Hematopoietic multipotent progenitor cell treated with erythropoietin and hydrocortisone succinate and interleukin-3 and kit ligand, for 17 days (in vitro differentiated cells): ENCODE measurements at regions not wholly inside any gene's neighbourhood (a gene's known extent, or its start where the extent isn't known, plus 50 kb on each side); places are given as distances from the start of the nearest gene placed in this dataset.

Source experiments
- DNase-seq: peaks from one replicate; pipeline ENCODE4 v3.0.0-alpha.2; 2015; ENCODE audit warnings: low spot score

- DNase-seq, result no peak
Observed at GRCh38 chr6:105648276-105648675, 245.4 kb upstream of the PREP start.

DNA sequence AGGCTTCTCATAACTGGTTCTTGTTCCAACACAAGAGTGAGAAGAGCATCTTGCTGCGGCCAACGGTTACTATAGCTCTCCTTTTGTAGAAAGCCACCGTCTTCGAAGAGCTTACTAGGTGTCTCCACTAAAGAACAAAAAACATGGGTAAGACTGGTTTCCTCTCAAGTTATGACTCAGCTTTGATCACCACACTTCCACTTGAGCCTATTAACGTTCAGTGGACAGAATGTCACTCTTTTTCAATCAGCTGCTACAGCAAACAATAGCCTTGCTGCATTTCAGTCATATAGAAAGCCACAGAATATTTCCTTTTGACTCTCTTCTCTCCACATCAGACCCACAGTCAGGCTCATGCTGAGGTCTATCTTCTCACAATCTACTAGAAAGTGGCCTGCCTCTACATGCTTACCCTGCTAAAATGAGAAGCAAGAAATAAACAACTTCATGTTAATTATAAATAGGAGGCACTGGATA lies 243.5 kb upstream of the PREP start:
- no peak for DNase-seq

GRCh38 chr6:105645958-105646357 lies 243.1 kb upstream of the PREP start:
- no peak for DNase-seq

DNA sequence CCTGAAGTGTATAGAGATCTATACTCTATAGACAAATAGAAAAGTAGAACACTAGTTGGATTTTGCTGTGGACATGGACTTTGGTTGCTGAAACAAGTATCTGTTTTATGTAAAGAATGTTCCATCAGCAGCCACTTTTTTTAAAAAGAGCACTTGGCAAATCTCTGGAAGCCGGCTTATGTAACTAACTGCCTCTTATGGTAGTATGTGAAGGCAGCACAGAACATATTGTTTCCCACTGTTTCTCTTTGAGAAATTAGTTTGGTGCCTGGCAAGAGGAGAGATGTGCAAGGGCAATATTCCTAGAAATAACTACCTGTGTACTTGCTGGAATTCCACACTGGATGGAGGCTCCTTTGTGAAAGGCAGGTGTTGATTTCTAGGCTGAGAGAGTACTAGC lies 242.3 kb upstream of the PREP start:
- DNase-seq, result no peak

DNA sequence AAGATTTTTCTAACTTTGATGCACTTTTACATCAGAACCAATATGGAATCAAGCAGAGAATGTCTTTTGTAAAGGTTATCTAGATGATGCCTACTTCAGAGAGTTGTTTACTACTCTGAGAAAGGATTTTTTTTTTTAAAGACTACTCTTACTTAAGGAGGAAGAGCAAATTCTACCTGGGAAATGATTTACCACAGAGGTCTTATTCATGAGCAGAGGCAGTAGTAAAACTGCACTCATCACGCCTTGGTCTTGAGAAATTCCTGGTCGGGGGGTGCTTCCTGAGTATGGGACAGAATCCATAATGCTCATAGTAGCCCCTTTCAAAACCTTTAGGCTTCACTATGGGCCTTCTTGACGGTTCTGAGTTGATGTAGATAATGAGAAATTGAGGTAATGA lies 241.8 kb upstream of the PREP start:
- no peak for DNase-seq

GRCh38 chr6:105644073-105644489 lies 241.2 kb upstream of the PREP start:
- no peak for DNase-seq

DNA sequence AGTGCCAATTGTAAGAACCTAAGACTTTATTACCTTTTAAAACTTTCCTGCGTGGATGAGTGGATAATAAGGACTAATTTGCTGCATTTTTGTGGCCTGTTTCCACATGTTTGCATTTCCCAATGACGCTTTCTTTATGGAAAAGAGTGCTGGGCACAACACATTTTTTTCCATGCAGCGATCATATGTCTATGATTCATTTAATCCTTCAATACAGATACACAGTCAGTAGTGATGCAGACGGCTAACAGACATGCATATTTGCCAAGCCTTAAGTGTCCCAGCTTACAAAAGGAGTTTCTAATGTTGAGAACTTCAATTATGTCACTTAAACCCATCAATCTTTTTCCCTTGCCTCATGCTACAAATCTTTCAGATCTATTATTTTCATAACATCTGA lies 239.8 kb upstream of the PREP start:
- DNase-seq, result no peak

GRCh38 chr6:105641504-105641903 lies 238.6 kb upstream of the PREP start:
- no peak for DNase-seq

DNA sequence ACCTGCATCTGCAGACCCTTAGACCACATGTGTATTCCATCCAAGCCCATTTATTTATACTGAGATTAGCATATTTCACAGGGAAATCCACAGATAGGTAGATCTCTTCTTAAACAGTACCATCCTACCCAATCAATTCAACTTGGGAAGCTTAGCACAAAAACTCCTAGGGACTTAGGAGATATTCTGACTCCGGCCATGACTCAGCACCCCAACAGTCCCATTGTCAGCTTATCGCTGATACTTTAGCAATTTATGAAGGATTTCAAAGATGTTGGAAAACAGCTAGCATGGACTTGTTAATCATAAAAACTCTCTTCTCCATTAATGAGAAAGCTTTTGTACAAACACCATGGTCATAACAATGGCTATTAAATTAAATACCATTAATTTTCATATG lies 236.2 kb upstream of the PREP start:
- no peak for DNase-seq

DNA sequence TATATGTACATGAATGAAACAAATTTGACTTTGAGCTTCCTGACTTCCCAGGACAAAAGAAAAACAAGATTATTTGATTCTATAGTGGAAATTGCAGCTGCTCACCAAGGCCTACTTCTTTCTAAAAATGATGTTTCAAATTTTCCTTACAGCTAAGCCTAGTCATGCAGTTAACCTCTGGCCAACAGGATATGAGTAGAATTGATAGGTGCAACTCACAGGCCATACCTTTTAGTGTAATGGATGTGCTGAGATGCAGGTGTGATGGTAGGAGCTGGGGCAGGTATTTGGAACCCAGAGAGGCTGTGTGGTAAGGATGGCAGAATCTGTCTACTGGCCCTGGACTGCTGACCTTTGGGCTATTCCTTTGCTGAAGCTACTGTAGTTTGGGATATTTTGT lies 230.9 kb upstream of the PREP start:
- DNase-seq, result no peak

GRCh38 chr6:105628156-105628860 lies 225.4 kb upstream of the PREP start:
- DNase-seq, result no peak

- DNase-seq, result no peak
Observed at GRCh38 chr6:105626295-105627158, 223.6 kb upstream of the PREP start.

- no peak for DNase-seq
Observed at GRCh38 chr6:105624021-105624420, 221.1 kb upstream of the PREP start.

DNA sequence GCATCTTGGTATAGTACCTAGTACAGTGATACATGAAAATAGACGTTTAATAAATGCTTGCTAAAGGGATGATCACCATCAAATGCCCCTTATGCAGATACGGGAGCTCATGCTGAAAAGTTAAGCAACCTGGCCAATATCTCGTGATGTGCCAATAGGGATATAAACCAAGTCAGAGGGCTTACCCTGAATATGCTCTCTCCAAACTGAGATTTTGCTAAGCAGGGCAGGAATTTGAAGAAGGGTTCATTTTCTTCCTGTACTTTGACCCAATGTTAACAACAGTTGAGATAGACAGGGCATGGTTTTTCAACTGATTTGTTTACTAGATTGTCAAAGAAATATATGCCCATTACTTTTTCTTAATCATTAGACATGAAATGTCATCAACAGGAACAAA lies 219.3 kb upstream of the PREP start:
- no peak for DNase-seq

GRCh38 chr6:105621564-105622175 lies 218.8 kb upstream of the PREP start:
- no peak for DNase-seq

DNA sequence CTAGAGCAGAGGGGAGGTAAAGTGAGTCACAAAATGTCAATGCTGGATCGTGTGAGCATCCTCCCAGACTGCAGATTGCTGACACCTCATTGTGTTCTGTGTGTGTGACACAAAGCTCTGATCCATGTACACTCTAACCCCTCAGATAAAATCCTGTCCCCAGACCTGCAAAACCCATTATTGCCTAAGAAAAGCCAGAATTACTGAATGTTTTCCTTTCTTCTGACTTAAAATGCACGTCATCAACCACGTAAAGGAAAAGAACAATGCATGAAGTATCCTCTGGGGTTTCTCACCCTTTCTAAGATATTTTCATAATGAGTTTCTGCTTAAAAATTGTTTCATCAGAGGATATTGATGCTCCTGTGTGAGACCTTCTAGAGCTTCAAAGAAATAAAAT lies 218.0 kb upstream of the PREP start:
- DNase-seq, result no peak

DNA sequence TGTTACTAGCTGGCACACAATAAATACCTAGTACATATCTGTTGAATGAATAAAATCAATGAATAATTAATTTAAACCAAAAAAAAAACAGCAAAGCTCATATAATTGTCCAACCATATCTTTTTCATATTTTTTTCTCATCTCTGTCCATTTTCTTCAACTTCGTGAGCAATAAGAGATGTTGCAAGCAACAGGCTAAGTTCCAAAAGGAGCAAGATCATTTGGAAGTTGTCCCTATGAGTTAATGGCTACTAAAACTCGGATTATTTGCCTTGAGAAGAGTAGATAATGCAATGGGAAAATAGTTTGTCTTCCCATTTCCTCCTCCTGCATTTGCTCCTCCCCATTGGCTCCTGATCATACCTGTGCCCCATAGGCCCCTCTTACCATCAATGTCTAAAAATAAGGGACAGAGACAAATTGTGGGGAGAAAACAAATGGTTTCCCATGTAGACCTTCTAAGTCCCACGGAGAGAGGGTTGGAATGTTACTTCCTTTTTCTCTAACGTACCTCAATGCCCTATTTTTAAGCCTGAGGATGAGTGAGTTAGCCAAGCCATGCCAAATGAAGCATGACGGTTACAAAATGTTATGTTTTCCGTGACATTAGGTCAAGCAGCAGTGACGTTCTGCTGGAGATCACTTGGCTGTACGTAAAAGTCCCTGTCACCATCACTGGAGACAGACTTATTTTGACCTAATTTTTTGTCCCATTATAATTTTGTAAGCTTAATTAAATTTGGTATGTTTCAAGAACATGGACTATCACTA lies 217.3 kb upstream of the PREP start:
- DNase-seq, result no peak

DNA sequence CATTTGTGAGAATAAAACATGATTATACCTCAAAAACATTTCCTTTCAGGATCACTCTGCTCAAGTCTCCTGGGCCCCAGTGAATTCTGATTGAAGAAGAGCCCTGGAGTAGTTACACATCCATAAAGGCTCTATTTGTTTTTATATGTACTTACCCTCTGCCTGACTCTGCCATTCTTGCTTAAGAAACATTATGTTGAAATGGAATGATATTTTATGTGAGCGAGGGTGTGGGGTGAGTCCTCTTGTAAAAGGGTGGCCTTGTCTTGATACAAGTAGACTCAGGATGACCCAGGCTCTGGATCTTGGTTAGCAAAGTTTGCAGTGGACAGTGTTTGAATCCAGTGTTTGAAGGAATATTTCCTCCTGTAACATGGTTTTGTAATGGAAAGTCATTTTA lies 215.4 kb upstream of the PREP start:
- DNase-seq, result no peak

- DNase-seq, result no peak
Observed at GRCh38 chr6:105616521-105616920, 213.6 kb upstream of the PREP start.

GRCh38 chr6:105611606-105612005 lies 208.7 kb upstream of the PREP start:
- no peak for DNase-seq

GRCh38 chr6:105609375-105609991 lies 206.6 kb upstream of the PREP start:
- DNase-seq, result no peak
